Esophagus muscularis mucosa (tissue), 4 donors: ENCODE measurements at regions not wholly inside any gene's neighbourhood (a gene's known extent, or its start where the extent isn't known, plus 50 kb on each side); places are given as distances from the start of the nearest gene placed in this dataset.

Source experiments
- DNase-seq: peaks from one replicate; pipeline ENCODE4 v3.0.0-alpha.2; 2017; ENCODE audit errors: extremely low spot score
- H3K27ac ChIP-seq, 4 donors: fragments of 200-600 bp; sonication (generic); replicated peaks in 1 of 4; 1 replicate in 3 of 4; 2 replicates in 1 of 4; pipeline ENCODE4 v1.5.1; 2016 to 2019; ENCODE audit warnings: mild to moderate bottlenecking in 1 of 4
- H3K27me3 ChIP-seq, 4 donors: fragments of 200-600 bp; sonication (generic); one replicate each; pipeline versions ENCODE4 v1.5.1 to v1.6.0; 2016 to 2019
- H3K36me3 ChIP-seq, 4 donors: fragments of 200-600 bp; sonication (generic); one replicate each; pipeline ENCODE4 v1.5.1; 2016 to 2019
- H3K4me1 ChIP-seq, 4 donors: fragments of 200-600 bp; sonication (generic); one replicate each; pipeline ENCODE4 v1.5.1; 2016 to 2019
- H3K4me3 ChIP-seq, 4 donors: fragments of 200-600 bp; sonication (generic); 1 replicate in 2 of 4; 2 replicates in 2 of 4; pipeline ENCODE4 v1.5.1; 2016 to 2019; ENCODE audit warnings: mild to moderate bottlenecking in 4 of 4, moderate library complexity in 1 of 4
- H3K9me3 ChIP-seq, 4 donors: fragments of 200-600 bp; sonication (generic); 1 replicate in 3 of 4; 2 replicates in 1 of 4; pipeline ENCODE4 v1.5.1; 2016 to 2019
- CTCF ChIP-seq, 3 experiments: fragments of 200-600 bp in 2 of 3; fragments of 450-650 bp in 1 of 3; sonication (generic) in 2 of 3; IDR thresholded peaks; one replicate each; pipeline ENCODE4 v1.5.1; 2017 to 2019; ENCODE audit warnings: antibody characterized with exemption in 3 of 3, mild to moderate bottlenecking in 2 of 3, moderate library complexity in 1 of 3
- EP300 ChIP-seq: sonication (generic); formaldehyde crosslinking; IDR thresholded peaks from one replicate; pipeline ENCODE4 v1.6.1; 2017; ENCODE audit warnings: antibody characterized with exemption
- POLR2A ChIP-seq: fragments of 450-650 bp; IDR thresholded peaks from one replicate; pipeline ENCODE4 v1.6.1; 2017; ENCODE audit warnings: antibody characterized with exemption, moderate library complexity, mild to moderate bottlenecking, low read depth
- POLR2AphosphoS5 ChIP-seq, 2 donors: sonication (generic); formaldehyde crosslinking; IDR thresholded peaks; one replicate each; pipeline ENCODE4 v1.6.1; 2017; ENCODE audit warnings: antibody characterized with exemption in 2 of 2
- WGBS: methylation state at CpG from one replicate; pipeline ENCODE4 v1.1.5; 2018; 5-methylcytosine and 5-hydroxymethylcytosine counted together
- intact Hi-C: fragments of 100-400 bp; cut with DNase I; formaldehyde crosslinking; loops from one replicate; pipeline ENCODE4 v1.15.1; 2023

- 68% methylated on average over 9 of the region's 9 CpGs for WGBS
- Histone ChIP-seq H3K9me3 (no peaks in the 10 kb centered on the region), H3K36me3 (no peaks in the 10 kb centered on the region), H3K27me3 (no peaks in the 10 kb centered on the region), H3K27ac (no peak overlapping the region), H3K4me3 (no peak overlapping the region), H3K4me1 (no peaks in the 10 kb centered on the region)
- intact Hi-C loops = no loop called here
- no peak for DNase-seq
- TF ChIP-seq EP300 (no peak), POLR2A (no peak), POLR2AphosphoS5 (IDR thresholded peaks at IDR 0.05) (no peak), CTCF (IDR thresholded peaks at IDR 0.05) (no peak)
Measured at GRCh38 chr5:167642779-167643517, 648.5 kb upstream of the WWC1 start.

GRCh38 chr5:167643631-167644280, 647.7 kb upstream of the WWC1 start:
- WGBS = 89% methylated on average over 3 of the region's 3 CpGs
- Histone ChIP-seq H3K4me3 (no peak overlapping the region), H3K4me1 (no peaks in the 10 kb centered on the region), H3K27ac (no peak overlapping the region), H3K9me3 (no peaks in the 10 kb centered on the region), H3K27me3 (no peaks in the 10 kb centered on the region), H3K36me3 (no peaks in the 10 kb centered on the region)
- TF ChIP-seq CTCF (IDR thresholded peaks at IDR 0.05) = no peak
- intact Hi-C loops = no loop called here
- DNase-seq = no peak

GRCh38 chr5:167644619-167645018, 646.8 kb upstream of the WWC1 start:
- Histone ChIP-seq H3K36me3 (no peaks in the 10 kb centered on the region), H3K27me3 (no peaks in the 10 kb centered on the region), H3K4me1 (no peaks in the 10 kb centered on the region), H3K27ac (no peak overlapping the region), H3K4me3 (no peak overlapping the region), H3K9me3 (no peaks in the 10 kb centered on the region)
- TF ChIP-seq POLR2AphosphoS5 (IDR thresholded peaks at IDR 0.05) (no peak), CTCF (IDR thresholded peaks at IDR 0.05) (no peak), POLR2A (no peak), EP300 (no peak)
- WGBS = 86% methylated on average over 2 of the region's 2 CpGs
- intact Hi-C loops = no loop called here
- DNase-seq = no peak

GRCh38 chr5:167649471-167649870, 642.0 kb upstream of the WWC1 start:
- Histone ChIP-seq H3K4me1 (no peaks in the 10 kb centered on the region), H3K4me3 (no peak overlapping the region), H3K27ac (no peak overlapping the region), H3K36me3 (no peaks in the 10 kb centered on the region), H3K27me3 (no peaks in the 10 kb centered on the region), H3K9me3 (no peaks in the 10 kb centered on the region)
- intact Hi-C loops = no loop called here
- 90% methylated on average over 1 of the region's 1 CpG for WGBS
- no peak for TF ChIP-seq POLR2AphosphoS5 (IDR thresholded peaks at IDR 0.05)
- TF ChIP-seq CTCF (IDR thresholded peaks at IDR 0.05) = no peak
- TF ChIP-seq EP300 = no peak
- TF ChIP-seq POLR2A = no peak
- DNase-seq = no peak

- Histone ChIP-seq H3K36me3 (no peaks in the 10 kb centered on the region), H3K4me1 (no peaks in the 10 kb centered on the region), H3K27me3 (no peaks in the 10 kb centered on the region), H3K9me3 (no peaks in the 10 kb centered on the region), H3K27ac (no peak overlapping the region), H3K4me3 (no peak overlapping the region)
- no peak for TF ChIP-seq EP300
- 86% methylated on average over 3 of the region's 3 CpGs for WGBS
- DNase-seq = no peak
- intact Hi-C loops = no loop called here
Measured at GRCh38 chr5:167652690-167653089, 638.8 kb upstream of the WWC1 start.
